Esophagus (tissue), 2 donors: ENCODE measurements at regions not wholly inside any gene's neighbourhood (a gene's known extent, or its start where the extent isn't known, plus 50 kb on each side); places are given as distances from the start of the nearest gene placed in this dataset.

Source experiments
- H3K27ac ChIP-seq, 2 donors: one replicate each; pipeline ENCODE4 v1.5.1; 2013; ENCODE audit warnings: low read depth in 2 of 2, mild to moderate bottlenecking in 2 of 2, inconsistent platforms in 1 of 2, low read length in 1 of 2, moderate library complexity in 1 of 2
- H3K27me3 ChIP-seq, 2 donors: one replicate each; pipeline ENCODE4 v1.6.1; 2013; ENCODE audit warnings: low read length in 2 of 2, control low read depth in 1 of 2, mild to moderate bottlenecking in 1 of 2; ENCODE audit not compliant: insufficient read depth in 2 of 2, control insufficient read depth in 1 of 2
- H3K36me3 ChIP-seq, 2 donors: one replicate each; pipeline ENCODE4 v1.6.1; 2013; ENCODE audit warnings: low read length in 1 of 2; ENCODE audit not compliant: control insufficient read depth in 2 of 2, insufficient read depth in 2 of 2
- H3K4me1 ChIP-seq, 2 donors: one replicate each; pipeline ENCODE4 v1.6.1; 2013; ENCODE audit warnings: low read length in 1 of 2; ENCODE audit not compliant: control insufficient read depth in 2 of 2, insufficient read depth in 2 of 2
- H3K4me3 ChIP-seq, 2 donors: one replicate each; pipeline ENCODE4 v1.5.1; 2013; ENCODE audit warnings: low read length in 2 of 2, mild to moderate bottlenecking in 2 of 2, low read depth in 1 of 2, moderate library complexity in 1 of 2
- H3K9me3 ChIP-seq, 2 donors: one replicate each; pipeline ENCODE4 v1.6.1; 2013; ENCODE audit warnings: mild to moderate bottlenecking in 2 of 2, low read depth in 1 of 2, low read length in 1 of 2, moderate library complexity in 1 of 2; ENCODE audit not compliant: control insufficient read depth in 2 of 2, insufficient read depth in 1 of 2
- WGBS, 2 donors: extraction: QIAGEN DNeasy Blood & Tissue Kit; methylation state at CpG; one replicate each; pipeline ENCODE4 v1.1.7; 2013; 5-methylcytosine and 5-hydroxymethylcytosine counted together
- donor health status: healthy with polysubstance abuse.
- donor health status: Bipolar disorder and iron deficiency.

DNA sequence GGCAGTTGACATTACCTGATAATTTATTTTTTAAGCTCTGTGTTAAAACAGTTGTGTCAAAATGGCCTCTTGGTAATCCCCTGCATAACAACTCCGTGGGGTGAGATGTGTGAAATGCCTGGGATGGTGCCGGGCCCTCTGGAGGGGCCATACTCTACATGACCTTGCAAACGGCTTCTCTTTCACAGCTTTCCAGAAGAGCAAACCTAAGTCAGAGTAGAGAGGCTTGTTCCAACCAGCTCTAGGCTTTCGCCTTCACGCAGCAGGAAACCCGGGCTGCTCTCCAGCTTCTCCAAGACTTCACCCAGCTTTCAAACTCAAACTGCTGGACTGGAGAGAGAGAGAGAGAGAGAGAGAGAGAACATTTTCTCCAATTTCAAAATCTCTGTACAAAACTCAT is 120.1 kb downstream of the SNX18 start:
- 41 to 54% methylated on average over 6 of the region's 6 CpGs for WGBS, 2 donors
- no peaks in the 10 kb centered on the region for H3K4me1 ChIP-seq
- no peak overlapping the region for H3K4me3 ChIP-seq
- H3K27me3 ChIP-seq: no peaks in the 10 kb centered on the region
- no peaks in the 10 kb centered on the region for H3K36me3 ChIP-seq
- peak overlapping the region in 1 of 2 donors; percentile 14 for H3K27ac ChIP-seq
- H3K9me3 ChIP-seq: no peaks in the 10 kb centered on the region

DNA sequence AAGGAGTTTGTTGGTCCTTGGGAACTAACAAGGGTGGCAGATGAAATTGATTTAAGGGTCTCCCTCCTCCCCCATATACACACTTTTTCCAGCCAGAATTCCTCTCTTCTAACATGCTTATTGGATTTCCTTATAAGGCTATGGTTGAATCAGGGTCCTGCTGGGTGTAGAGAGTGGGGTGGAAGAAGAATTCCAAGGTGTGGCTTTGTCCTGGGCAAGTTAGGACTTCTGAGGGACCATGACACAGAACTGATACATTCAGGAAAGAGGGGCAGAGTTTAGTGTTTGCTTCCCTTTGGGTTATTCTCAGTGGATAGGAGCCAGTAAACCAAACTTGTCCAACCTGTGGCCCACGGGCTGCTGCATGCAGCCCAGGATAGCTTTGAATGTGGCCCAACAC is 116.5 kb downstream of the SNX18 start:
- no peak overlapping the region for H3K4me3 ChIP-seq
- 52 to 78% methylated on average over 1 of the region's 1 CpG for WGBS, 2 donors
- H3K4me1 ChIP-seq: peaks cover 0 to 5% of the 10 kb centered on the region in 2 donors
- no peaks in the 10 kb centered on the region for H3K36me3 ChIP-seq
- H3K27me3 ChIP-seq: no peaks in the 10 kb centered on the region
- no peak overlapping the region for H3K27ac ChIP-seq
- peaks cover 0 to 7% of the 10 kb centered on the region in 2 donors for H3K9me3 ChIP-seq

DNA sequence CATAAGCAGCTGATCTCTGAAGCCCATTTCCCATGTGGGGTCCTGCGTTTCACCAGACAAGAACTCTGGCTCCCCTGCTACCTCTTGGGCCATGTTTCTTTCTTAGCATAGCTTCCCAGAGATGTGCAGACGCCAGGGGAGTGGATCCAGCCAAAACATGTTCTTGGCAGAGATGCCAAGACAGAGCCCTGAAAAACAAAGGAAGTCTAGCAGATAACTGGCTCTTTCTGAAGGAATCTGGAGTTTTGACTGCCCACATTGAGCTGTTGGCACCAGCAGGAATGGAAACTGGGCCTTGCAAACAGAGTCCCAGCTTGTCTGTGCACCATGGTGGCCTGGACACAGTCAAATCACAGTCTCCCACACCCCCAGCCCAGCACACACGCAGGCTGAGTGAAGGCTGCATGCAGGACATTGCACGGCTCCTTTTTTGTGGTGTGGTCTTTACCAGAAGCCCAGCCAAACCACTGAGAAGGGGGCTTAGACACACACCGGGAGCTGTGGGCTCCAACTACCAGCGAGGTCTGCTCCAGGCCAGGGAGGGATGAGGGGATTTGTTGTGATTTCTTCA is 114.7 kb downstream of the SNX18 start:
- peak overlapping the region in 1 of 2 donors; percentile 2 for H3K27ac ChIP-seq
- H3K27me3 ChIP-seq: no peaks in the 10 kb centered on the region
- WGBS, 2 donors: 54 to 66% methylated on average over 6 of the region's 6 CpGs
- no peak overlapping the region for H3K4me3 ChIP-seq
- H3K36me3 ChIP-seq: no peaks in the 10 kb centered on the region
- peaks cover 0 to 7% of the 10 kb centered on the region in 2 donors for H3K9me3 ChIP-seq
- peaks cover 0 to 5% of the 10 kb centered on the region in 2 donors for H3K4me1 ChIP-seq

DNA sequence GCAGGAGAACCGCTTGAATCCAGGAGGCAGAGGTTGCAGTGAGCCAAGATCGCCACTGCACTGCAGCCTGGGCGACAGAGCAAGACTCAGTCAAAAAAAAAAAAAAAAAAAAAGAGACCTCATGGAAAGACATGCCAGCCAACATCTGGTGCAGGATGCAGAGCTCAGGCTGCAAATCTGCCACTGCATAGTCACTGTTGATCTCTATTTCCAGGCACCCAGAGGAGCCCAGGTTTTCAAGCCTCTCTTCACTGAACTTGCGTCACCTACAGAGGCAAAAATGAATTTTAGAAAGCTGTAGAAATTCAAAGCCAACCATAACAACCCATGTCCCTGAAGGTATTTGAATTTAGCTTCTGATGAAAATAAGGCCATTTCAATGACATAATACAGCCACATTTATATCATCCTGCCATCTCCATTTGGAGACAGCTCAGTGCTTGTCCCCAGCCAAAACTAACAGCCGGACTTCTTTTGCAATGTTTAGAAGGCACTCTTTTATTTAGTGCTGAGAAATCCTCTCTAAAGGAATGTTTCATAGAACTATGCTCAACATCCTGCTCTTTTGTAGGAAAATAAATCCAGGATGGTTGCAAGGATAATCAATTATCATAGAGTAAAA is 113.3 kb downstream of the SNX18 start:
- Histone ChIP-seq H3K4me1 (peaks cover 0 to 5% of the 10 kb centered on the region in 2 donors), H3K4me3 (no peak overlapping the region), H3K9me3 (peaks cover 0 to 7% of the 10 kb centered on the region in 2 donors), H3K27me3 (no peaks in the 10 kb centered on the region), H3K27ac (no peak overlapping the region), H3K36me3 (no peaks in the 10 kb centered on the region)
- 77 to 78% methylated on average over 5 of the region's 5 CpGs for WGBS, 2 donors

DNA sequence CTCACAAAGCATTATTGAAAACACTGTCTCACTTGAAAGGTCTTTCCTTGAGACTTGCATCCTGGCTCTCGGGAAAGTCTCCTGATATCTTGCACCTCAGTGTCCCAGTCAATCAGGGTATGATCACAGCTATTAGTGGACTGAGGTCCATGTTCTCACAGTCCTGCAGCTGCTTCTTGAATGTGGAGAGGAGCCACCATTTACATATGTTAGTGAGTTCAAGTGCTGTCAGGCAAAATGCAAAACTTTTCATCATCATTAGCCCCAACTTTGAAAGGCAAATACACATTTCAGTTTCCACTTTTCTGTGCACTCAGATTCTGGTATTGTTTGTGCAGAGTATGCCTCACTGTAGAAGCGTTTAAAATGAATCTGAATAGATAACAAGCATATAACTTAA is 111.6 kb downstream of the SNX18 start:
- H3K9me3 ChIP-seq: peaks cover 0 to 7% of the 10 kb centered on the region in 2 donors
- H3K4me3 ChIP-seq: no peak overlapping the region
- peaks cover 0 to 5% of the 10 kb centered on the region in 2 donors for H3K4me1 ChIP-seq
- H3K36me3 ChIP-seq: no peaks in the 10 kb centered on the region
- H3K27ac ChIP-seq: no peak overlapping the region
- WGBS, 2 donors: 85 to 93% methylated on average over 2 of the region's 2 CpGs
- H3K27me3 ChIP-seq: no peaks in the 10 kb centered on the region

DNA sequence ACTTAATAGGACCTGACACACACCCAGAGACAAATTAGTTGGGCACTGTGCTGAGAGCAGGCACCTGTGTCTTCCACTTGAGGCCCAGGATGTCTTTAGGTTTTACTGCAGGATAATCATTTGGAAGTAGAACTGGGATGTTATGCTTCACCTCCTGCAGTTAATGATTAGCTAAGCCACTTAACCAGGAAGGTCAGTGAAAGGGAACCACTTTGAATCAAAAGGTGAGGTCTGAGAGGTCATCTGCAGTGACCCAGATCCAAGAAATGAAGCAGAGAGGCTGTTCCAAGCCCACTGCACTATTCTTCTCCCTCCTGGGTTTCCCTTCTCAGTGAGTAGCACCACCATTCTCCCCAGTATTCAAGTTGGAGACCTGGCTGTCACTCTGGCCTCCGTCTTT is 110.5 kb downstream of the SNX18 start:
- H3K9me3 ChIP-seq: peaks cover 0 to 7% of the 10 kb centered on the region in 2 donors
- H3K4me1 ChIP-seq: peaks cover 0 to 5% of the 10 kb centered on the region in 2 donors
- H3K27ac ChIP-seq: no peak overlapping the region
- no peaks in the 10 kb centered on the region for H3K27me3 ChIP-seq
- no peak overlapping the region for H3K4me3 ChIP-seq
- 87 to 98% methylated on average over 1 of the region's 1 CpG for WGBS, 2 donors
- no peaks in the 10 kb centered on the region for H3K36me3 ChIP-seq

DNA sequence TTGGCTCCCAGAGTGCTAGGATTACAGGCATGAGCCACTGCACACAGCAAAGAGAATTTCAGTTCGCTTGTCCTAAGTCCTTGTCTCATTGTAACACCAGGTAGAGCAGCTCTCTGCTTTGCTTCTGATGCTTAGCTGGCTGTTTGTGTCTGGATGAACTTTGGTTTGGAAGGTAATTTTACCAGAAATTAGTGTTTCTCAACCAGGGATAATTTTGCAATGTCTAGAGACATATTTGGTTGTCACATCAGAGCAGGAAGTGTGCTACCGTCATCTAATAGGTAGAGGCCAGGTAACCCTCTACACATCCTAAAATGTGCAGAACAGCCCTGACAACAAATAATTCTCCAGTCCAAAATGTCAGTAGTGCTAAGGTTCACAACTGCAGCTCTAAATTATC is 108.8 kb downstream of the SNX18 start:
- Histone ChIP-seq H3K4me3 (no peak overlapping the region), H3K36me3 (no peaks in the 10 kb centered on the region), H3K9me3 (peaks cover 0 to 5% of the 10 kb centered on the region in 2 donors), H3K27ac (no peak overlapping the region), H3K27me3 (no peaks in the 10 kb centered on the region), H3K4me1 (no peaks in the 10 kb centered on the region)
- WGBS, 2 donors: 82 to 90% methylated on average over 2 of the region's 2 CpGs

DNA sequence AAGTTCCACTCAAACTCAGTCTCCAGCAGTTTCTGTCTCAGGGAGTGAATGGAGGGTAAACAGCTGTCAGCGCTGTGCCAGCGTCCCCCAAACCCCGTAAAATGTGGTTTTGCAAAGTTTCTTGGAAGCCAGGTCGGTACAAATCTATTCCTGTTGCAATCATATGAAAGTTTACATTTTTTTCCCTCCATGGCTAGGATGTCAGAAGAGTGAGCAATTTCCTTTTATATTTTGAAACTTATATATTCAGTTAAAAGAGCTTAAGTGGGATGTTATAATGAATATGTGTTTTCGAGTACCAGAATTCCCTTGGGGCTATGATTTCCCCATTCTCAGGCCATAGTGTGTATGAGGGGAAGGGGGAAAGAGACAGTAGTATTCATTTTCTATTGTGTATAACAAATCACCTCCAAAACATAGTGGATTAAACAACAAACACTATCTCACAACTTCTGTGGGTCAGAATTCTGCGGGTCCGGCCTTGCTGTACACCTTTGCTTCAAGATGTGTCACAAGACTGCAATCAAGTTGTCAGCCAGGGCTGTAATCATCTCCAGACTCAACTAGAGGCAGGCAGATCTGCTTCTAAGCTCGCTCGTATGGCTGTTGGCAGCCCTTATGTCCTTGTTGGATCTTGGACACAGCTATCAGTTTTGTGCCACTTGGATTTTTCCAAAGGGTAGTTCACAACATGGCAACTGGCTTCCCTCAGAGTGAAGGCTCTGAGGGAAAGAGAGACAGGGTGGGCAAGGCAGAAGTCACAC is 107.4 kb downstream of the SNX18 start:
- Histone ChIP-seq H3K9me3 (peaks cover 0 to under 1% of the 10 kb centered on the region in 2 donors), H3K27me3 (no peaks in the 10 kb centered on the region), H3K27ac (no peak overlapping the region), H3K4me3 (no peak overlapping the region), H3K4me1 (peaks cover 0 to 2% of the 10 kb centered on the region in 2 donors), H3K36me3 (no peaks in the 10 kb centered on the region)
- WGBS, 2 donors: 78 to 84% methylated on average over 9 of the region's 9 CpGs

DNA sequence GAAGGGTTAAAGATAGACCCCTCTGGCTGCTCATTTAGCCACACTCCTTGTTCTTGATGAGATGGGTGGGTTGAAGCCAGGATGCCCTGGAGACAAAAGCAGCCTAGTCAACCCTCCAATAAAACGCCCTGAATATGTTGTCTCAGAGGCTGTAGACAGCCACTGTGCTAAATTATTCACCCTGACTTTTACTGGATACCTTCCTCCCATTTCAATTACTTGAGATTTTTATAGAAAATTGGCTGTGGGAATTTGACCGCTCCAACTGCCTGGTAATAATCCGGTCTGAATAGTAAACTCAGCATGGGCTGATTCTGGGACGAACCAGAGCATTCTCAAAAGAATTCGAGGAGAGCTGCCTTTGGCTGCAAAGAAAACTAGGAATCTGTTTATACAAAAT is 104.2 kb downstream of the SNX18 start:
- Histone ChIP-seq H3K9me3 (no peaks in the 10 kb centered on the region), H3K4me1 (peaks cover 0 to 2% of the 10 kb centered on the region in 2 donors), H3K27ac (no peak overlapping the region), H3K36me3 (no peaks in the 10 kb centered on the region), H3K4me3 (no peak overlapping the region), H3K27me3 (no peaks in the 10 kb centered on the region)
- WGBS, 2 donors: 80 to 81% methylated on average over 5 of the region's 5 CpGs
